ENCODE measurements at regions not wholly inside any gene's neighbourhood (a gene's known extent, or its start where the extent isn't known, plus 50 kb on each side); places are given as distances from the start of the nearest gene placed in this dataset.

GRCh38 chr1:87638636-87639035 lies 310.0 kb downstream of the LMO4 start:
- DNase-seq (ENCODE audit: low read depth): no peak
- no peak for TF ChIP-seq CTCF (IDR thresholded peaks at IDR 0.05; ENCODE audit: insufficient read depth, low read length, poor library complexity, severe bottlenecking)
- Histone ChIP-seq H3K4me3 (ENCODE audit: low read depth, low read length) (no peak overlapping the region), H3K36me3 (ENCODE audit: control insufficient read depth, insufficient read depth, low read length) (no peaks in the 10 kb centered on the region), H3K27me3 (ENCODE audit: control insufficient read depth, insufficient read depth, low read length) (no peaks in the 10 kb centered on the region)

- no peaks in the 10 kb centered on the region for H3K27me3 ChIP-seq (ENCODE audit: control insufficient read depth, insufficient read depth, low read length)
- DNase-seq (ENCODE audit: low read depth): no peak
- H3K36me3 ChIP-seq (ENCODE audit: control insufficient read depth, insufficient read depth, low read length): no peaks in the 10 kb centered on the region
- no peak overlapping the region for H3K4me3 ChIP-seq (ENCODE audit: low read depth, low read length)
- TF ChIP-seq CTCF (IDR thresholded peaks at IDR 0.05; ENCODE audit: insufficient read depth, low read length, poor library complexity, severe bottlenecking): no peak
Measured at GRCh38 chr1:87641996-87642395, 313.3 kb downstream of the LMO4 start.

- no peak for DNase-seq (ENCODE audit: low read depth)
Measured at GRCh38 chr1:87642581-87643221, 314.0 kb downstream of the LMO4 start.

GRCh38 chr1:87644033-87644578 lies 315.4 kb downstream of the LMO4 start:
- Histone ChIP-seq H3K36me3 (ENCODE audit: control insufficient read depth, insufficient read depth, low read length) (no peaks in the 10 kb centered on the region), H3K27me3 (ENCODE audit: control insufficient read depth, insufficient read depth, low read length) (no peaks in the 10 kb centered on the region), H3K4me3 (ENCODE audit: low read depth, low read length) (no peak overlapping the region)
- no peak for TF ChIP-seq CTCF (IDR thresholded peaks at IDR 0.05; ENCODE audit: insufficient read depth, low read length, poor library complexity, severe bottlenecking)
- DNase-seq (ENCODE audit: low read depth): peak; percentile 14

More at GRCh38 chr1:87642581-87643221, 314.0 kb downstream of the LMO4 start:
- Histone ChIP-seq H3K36me3 (ENCODE audit: control insufficient read depth, insufficient read depth, low read length) (no peaks in the 10 kb centered on the region), H3K27me3 (ENCODE audit: control insufficient read depth, insufficient read depth, low read length) (no peaks in the 10 kb centered on the region), H3K4me3 (ENCODE audit: low read depth, low read length) (no peak overlapping the region)
- TF ChIP-seq CTCF (IDR thresholded peaks at IDR 0.05; ENCODE audit: insufficient read depth, low read length, poor library complexity, severe bottlenecking): no peak

GRCh38 chr1:87644579-87645190 lies 316.0 kb downstream of the LMO4 start:
- Histone ChIP-seq H3K4me3 (ENCODE audit: low read depth, low read length) (no peak overlapping the region), H3K36me3 (ENCODE audit: control insufficient read depth, insufficient read depth, low read length) (no peaks in the 10 kb centered on the region), H3K27me3 (ENCODE audit: control insufficient read depth, insufficient read depth, low read length) (no peaks in the 10 kb centered on the region)
- no peak for TF ChIP-seq CTCF (IDR thresholded peaks at IDR 0.05; ENCODE audit: insufficient read depth, low read length, poor library complexity, severe bottlenecking)
- DNase-seq (ENCODE audit: low read depth): peak; percentile 60
